K562 (cell line): ENCODE measurements at regions not wholly inside any gene's neighbourhood (a gene's known extent, or its start where the extent isn't known, plus 50 kb on each side); places are given as distances from the start of the nearest gene placed in this dataset.

Experiments
- ZNF143 ChIP-seq: sonication (generic); formaldehyde crosslinking; IDR thresholded peaks from 2 replicates; pipeline ENCODE4 v1.9.0; 2022; ENCODE audit warnings: mild to moderate bottlenecking, missing genetic modification reagents
- TF ChIP-seq, protein P1 (sequence below), 3 experiments: IDR thresholded peaks in 2 of 3; conservative IDR thresholded peaks in 1 of 3; 2 replicates each; pipeline ENCODE4 v1.5.1; 2011 to 2012; ENCODE audit warnings: low read length in 3 of 3, mild to moderate bottlenecking in 3 of 3, control low read depth in 2 of 3, improper control_type of control experiment in 1 of 3, inconsistent platforms in 1 of 3, low read depth in 1 of 3, mixed read lengths in 1 of 3, moderate library complexity in 1 of 3; ENCODE audit not compliant: insufficient read depth in 2 of 3

DNA sequence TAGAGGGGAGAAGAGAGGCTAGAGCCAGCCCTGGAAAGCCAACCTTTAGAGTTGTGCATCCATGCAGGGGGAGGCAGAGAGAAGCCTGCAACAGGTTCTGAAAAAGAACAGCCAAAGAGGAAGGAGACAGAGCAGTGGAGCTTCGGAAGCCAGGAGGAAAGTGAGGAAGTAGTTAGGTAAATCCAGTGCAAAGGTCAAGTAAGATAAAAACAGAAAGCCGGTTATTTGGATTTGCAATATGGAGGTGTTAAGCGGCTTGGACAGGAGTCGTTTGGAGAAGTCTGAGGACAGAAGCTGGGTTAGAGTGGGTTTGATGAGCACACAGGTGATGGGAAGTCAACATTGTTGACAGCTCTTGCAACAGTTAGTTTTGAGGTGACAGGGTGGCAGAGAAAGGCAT, 53.5 kb upstream of the FLT1 start:
- TF ChIP-seq ZNF143 (CRISPR knock-in tag): no peak
- TF ChIP-seq, protein P1, sequence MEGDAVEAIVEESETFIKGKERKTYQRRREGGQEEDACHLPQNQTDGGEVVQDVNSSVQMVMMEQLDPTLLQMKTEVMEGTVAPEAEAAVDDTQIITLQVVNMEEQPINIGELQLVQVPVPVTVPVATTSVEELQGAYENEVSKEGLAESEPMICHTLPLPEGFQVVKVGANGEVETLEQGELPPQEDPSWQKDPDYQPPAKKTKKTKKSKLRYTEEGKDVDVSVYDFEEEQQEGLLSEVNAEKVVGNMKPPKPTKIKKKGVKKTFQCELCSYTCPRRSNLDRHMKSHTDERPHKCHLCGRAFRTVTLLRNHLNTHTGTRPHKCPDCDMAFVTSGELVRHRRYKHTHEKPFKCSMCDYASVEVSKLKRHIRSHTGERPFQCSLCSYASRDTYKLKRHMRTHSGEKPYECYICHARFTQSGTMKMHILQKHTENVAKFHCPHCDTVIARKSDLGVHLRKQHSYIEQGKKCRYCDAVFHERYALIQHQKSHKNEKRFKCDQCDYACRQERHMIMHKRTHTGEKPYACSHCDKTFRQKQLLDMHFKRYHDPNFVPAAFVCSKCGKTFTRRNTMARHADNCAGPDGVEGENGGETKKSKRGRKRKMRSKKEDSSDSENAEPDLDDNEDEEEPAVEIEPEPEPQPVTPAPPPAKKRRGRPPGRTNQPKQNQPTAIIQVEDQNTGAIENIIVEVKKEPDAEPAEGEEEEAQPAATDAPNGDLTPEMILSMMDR (IDR thresholded peaks at IDR 0.05 in 2 of 3, conservative IDR thresholded peaks at IDR 0.05 in 1 of 3; ENCODE audit: insufficient read depth in 2 of 3, low read depth in 1 of 3, low read length in 3 of 3): no peak
